GM18520 (cell line): ENCODE measurements at regions not wholly inside any gene's neighbourhood (a gene's known extent, or its start where the extent isn't known, plus 50 kb on each side); places are given as distances from the start of the nearest gene placed in this dataset.
"Not testable (repeated sequence)": the region's sequence is repeated elsewhere in the genome, so short reads cannot be mapped to it uniquely, and the experiment has no call there.

Experiments used
- ATAC-seq: cut with Tn5 transposase; IDR thresholded peaks from one replicate; pipeline ENCODE4 v1.9.1; 2021; ENCODE audit not compliant: unreplicated experiment

GRCh38 chr1:106296431-106296830 lies 760.0 kb upstream of the PRMT6 start:
- ATAC-seq = no peak

GRCh38 chr1:106304106-106304505 lies 752.4 kb upstream of the PRMT6 start:
- no peak for ATAC-seq

- ATAC-seq = no peak
Observed at GRCh38 chr1:106319612-106320011, 736.9 kb upstream of the PRMT6 start.

GRCh38 chr1:106325600-106325999 lies 730.9 kb upstream of the PRMT6 start:
- ATAC-seq = no peak

- no peak for ATAC-seq
Observed at GRCh38 chr1:106344494-106344893, 712.0 kb upstream of the PRMT6 start.

- no peak for ATAC-seq
Observed at GRCh38 chr1:106360252-106360651, 696.2 kb upstream of the PRMT6 start.

GRCh38 chr1:106366627-106367319 lies 689.7 kb upstream of the PRMT6 start:
- no peak for ATAC-seq

GRCh38 chr1:106378261-106378660 lies 678.2 kb upstream of the PRMT6 start:
- ATAC-seq = no peak

- no peak for ATAC-seq
Observed at GRCh38 chr1:106380772-106381171, 675.7 kb upstream of the PRMT6 start.

GRCh38 chr1:106389160-106389559 lies 667.3 kb upstream of the PRMT6 start:
- ATAC-seq = not testable (repeated sequence)

- ATAC-seq = no peak
Observed at GRCh38 chr1:106393046-106393445, 663.4 kb upstream of the PRMT6 start.

- ATAC-seq = no peak
Observed at GRCh38 chr1:106396020-106396419, 660.5 kb upstream of the PRMT6 start.

- ATAC-seq = no peak
Observed at GRCh38 chr1:106398391-106398790, 658.1 kb upstream of the PRMT6 start.

- no peak for ATAC-seq
Observed at GRCh38 chr1:106406114-106406513, 650.4 kb upstream of the PRMT6 start.

- ATAC-seq = not testable (repeated sequence)
Observed at GRCh38 chr1:106412321-106412720, 644.2 kb upstream of the PRMT6 start.

- no peak for ATAC-seq
Observed at GRCh38 chr1:106435269-106435668, 621.2 kb upstream of the PRMT6 start.

GRCh38 chr1:106439475-106439874 lies 617.0 kb upstream of the PRMT6 start:
- ATAC-seq = no peak

GRCh38 chr1:106447466-106447865 lies 609.0 kb upstream of the PRMT6 start:
- ATAC-seq = no peak

- no peak for ATAC-seq
Observed at GRCh38 chr1:106456832-106457231, 599.6 kb upstream of the PRMT6 start.

- no peak for ATAC-seq
Observed at GRCh38 chr1:106457368-106457767, 599.1 kb upstream of the PRMT6 start.

GRCh38 chr1:106458866-106459265 lies 597.6 kb upstream of the PRMT6 start:
- ATAC-seq = no peak

GRCh38 chr1:106459418-106459817 lies 597.1 kb upstream of the PRMT6 start:
- no peak for ATAC-seq

- ATAC-seq = no peak
Observed at GRCh38 chr1:106465666-106466065, 590.8 kb upstream of the PRMT6 start.
